ENCODE measurements at regions not wholly inside any gene's neighbourhood (a gene's known extent, or its start where the extent isn't known, plus 50 kb on each side); places are given as distances from the start of the nearest gene placed in this dataset.
"Not testable (repeated sequence)": the region's sequence is repeated elsewhere in the genome, so short reads cannot be mapped to it uniquely, and the experiment has no call there.

- DNase-seq (ENCODE audit: low spot score) = no peak
- TF ChIP-seq CTCF (conservative IDR thresholded peaks at IDR 0.05; ENCODE audit: low read depth, low read length) (no peak), EZH2 (IDR thresholded peaks at IDR 0.05; ENCODE audit: borderline replicate concordance, low read depth, low read length, poor library complexity, severe bottlenecking) (no peak)
- intact Hi-C loops (cut with micrococcal nuclease; ENCODE audit: unreplicated experiment) = no loop called here
- no TSS peak for BruUV-seq (replicated peaks)
- H3K4me3 ChIP-seq (ENCODE audit: low read depth, low read length, poor library complexity, severe bottlenecking) = no peak overlapping the region
- CTCF ChIA-PET = no interaction called here
- no peaks in the 10 kb centered on the region for H3K27me3 ChIP-seq (replicated peaks; ENCODE audit: insufficient read depth, low read depth, low read length, poor library complexity)
- H3K4me1 ChIP-seq (ENCODE audit: insufficient read depth, low read length, poor library complexity, severe bottlenecking) = no peaks in the 10 kb centered on the region
- peaks cover 53% of the 10 kb centered on the region for H3K9me3 ChIP-seq (ENCODE audit: low read depth, low read length, poor library complexity, severe bottlenecking)
- H3K36me3 ChIP-seq (ENCODE audit: insufficient read depth, low read length, poor library complexity, severe bottlenecking) = no peaks in the 10 kb centered on the region
- H3K27ac ChIP-seq (ENCODE audit: low read depth, low read length, poor library complexity, severe bottlenecking) = no peak overlapping the region
- POLR2A ChIA-PET (ENCODE audit: low non-redundant PET) = no interaction called here
Observed at GRCh38 chr6:60668428-60668827, 1617.6 kb downstream of the KHDRBS2 start.

GRCh38 chr6:60663199-60663598 is 1622.8 kb downstream of the KHDRBS2 start:
- H3K4me3 ChIP-seq (ENCODE audit: low read depth, low read length, poor library complexity, severe bottlenecking); intact Hi-C loops (cut with micrococcal nuclease; ENCODE audit: unreplicated experiment); BruUV-seq (replicated peaks); H3K27me3 ChIP-seq (replicated peaks; ENCODE audit: insufficient read depth, low read depth, low read length, poor library complexity); H3K27ac ChIP-seq (ENCODE audit: low read depth, low read length, poor library complexity, severe bottlenecking); CTCF ChIA-PET; POLR2A ChIA-PET (ENCODE audit: low non-redundant PET); H3K4me1 ChIP-seq (ENCODE audit: insufficient read depth, low read length, poor library complexity, severe bottlenecking); DNase-seq (ENCODE audit: low spot score); H3K36me3 ChIP-seq (ENCODE audit: insufficient read depth, low read length, poor library complexity, severe bottlenecking): not testable (repeated sequence)
- H3K9me3 ChIP-seq (ENCODE audit: low read depth, low read length, poor library complexity, severe bottlenecking) = peaks cover 20% of the 10 kb centered on the region

- Histone ChIP-seq H3K36me3 (ENCODE audit: insufficient read depth, low read length, poor library complexity, severe bottlenecking) (no peaks in the 10 kb centered on the region), H3K4me1 (ENCODE audit: insufficient read depth, low read length, poor library complexity, severe bottlenecking) (no peaks in the 10 kb centered on the region), H3K4me3 (ENCODE audit: low read depth, low read length, poor library complexity, severe bottlenecking) (no peak overlapping the region), H3K9me3 (ENCODE audit: low read depth, low read length, poor library complexity, severe bottlenecking) (peaks cover 46% of the 10 kb centered on the region), H3K27me3 (replicated peaks; ENCODE audit: insufficient read depth, low read depth, low read length, poor library complexity) (no peaks in the 10 kb centered on the region), H3K27ac (ENCODE audit: low read depth, low read length, poor library complexity, severe bottlenecking) (no peak overlapping the region)
- no peak for TF ChIP-seq CTCF (conservative IDR thresholded peaks at IDR 0.05; ENCODE audit: low read depth, low read length)
- TF ChIP-seq EZH2 (IDR thresholded peaks at IDR 0.05; ENCODE audit: borderline replicate concordance, low read depth, low read length, poor library complexity, severe bottlenecking) = no peak
- intact Hi-C loops (cut with micrococcal nuclease; ENCODE audit: unreplicated experiment) = no loop called here
- BruUV-seq (replicated peaks) = no TSS peak
- no peak for DNase-seq (ENCODE audit: low spot score)
- ChIA-PET POLR2A (ENCODE audit: low non-redundant PET) (no interaction called here), CTCF (no interaction called here)
Observed at GRCh38 chr6:60643870-60644269, 1642.2 kb downstream of the KHDRBS2 start.

- H3K4me1 ChIP-seq (ENCODE audit: insufficient read depth, low read length, poor library complexity, severe bottlenecking); intact Hi-C loops (cut with micrococcal nuclease; ENCODE audit: unreplicated experiment); H3K36me3 ChIP-seq (ENCODE audit: insufficient read depth, low read length, poor library complexity, severe bottlenecking); CTCF ChIA-PET; H3K27ac ChIP-seq (ENCODE audit: low read depth, low read length, poor library complexity, severe bottlenecking); H3K27me3 ChIP-seq (replicated peaks; ENCODE audit: insufficient read depth, low read depth, low read length, poor library complexity); BruUV-seq (replicated peaks); POLR2A ChIA-PET (ENCODE audit: low non-redundant PET); H3K4me3 ChIP-seq (ENCODE audit: low read depth, low read length, poor library complexity, severe bottlenecking); DNase-seq (ENCODE audit: low spot score): not testable (repeated sequence)
- H3K9me3 ChIP-seq (ENCODE audit: low read depth, low read length, poor library complexity, severe bottlenecking) = peaks cover 41% of the 10 kb centered on the region
Observed at GRCh38 chr6:60639185-60639584, 1646.8 kb downstream of the KHDRBS2 start.

Data from A673 (cell line).